ENCODE measurements at regions not wholly inside any gene's neighbourhood (a gene's known extent, or its start where the extent isn't known, plus 50 kb on each side); places are given as distances from the start of the nearest gene placed in this dataset.

GRCh38 chr21:22044431-22044830 lies 1046.2 kb downstream of the NCAM2 start:
- Histone ChIP-seq H4K20me1 (ENCODE audit: control insufficient read depth, insufficient read depth) (no peaks in the 10 kb centered on the region), H3K4me2 (ENCODE audit: control insufficient read depth, insufficient read depth) (no peak overlapping the region), H3K4me3 (no peak overlapping the region), H2AFZ (ENCODE audit: control insufficient read depth, low read depth, low read length) (no peak overlapping the region), H3K4me1 (ENCODE audit: control insufficient read depth, insufficient read depth, low read length) (no peaks in the 10 kb centered on the region), H3K27ac (ENCODE audit: control insufficient read depth, insufficient read depth) (no peak overlapping the region), H3K9ac (ENCODE audit: control insufficient read depth, insufficient read depth, low read length) (no peak overlapping the region), H3K36me3 (ENCODE audit: control insufficient read depth in 2 of 2, insufficient read depth in 2 of 2, low read length in 1 of 2) (no peaks in the 10 kb centered on the region), H3K79me2 (ENCODE audit: control insufficient read depth, insufficient read depth, low read length) (no peaks in the 10 kb centered on the region), H3K9me3 (replicated peaks; ENCODE audit: control insufficient read depth, insufficient read depth, low read length) (no peaks in the 10 kb centered on the region; the same call in 2 of the 3 replicates), H3K27me3 (replicated peaks in 1 of 2; ENCODE audit: control insufficient read depth in 2 of 2, insufficient read depth in 2 of 2, low read length in 1 of 2) (no peaks in the 10 kb centered on the region)
- no peak for FAIRE-seq
- ChIA-PET RAD21 (ENCODE audit: unreplicated experiment) (no interaction called here), POLR2A (no interaction called here), SMC1A (ENCODE audit: uncharacterized antibody, unreplicated experiment) (no interaction called here), CTCF (no interaction called here)
- 40% methylated on average over 2 of the region's 2 CpGs for WGBS (ENCODE audit: insufficient coverage, insufficient replicate concordance, low lambda C conversion rate, missing lambda C conversion rate)
- no peak for ATAC-seq
- DNase-seq (ENCODE audit: low read depth, low spot score), result no peak
- no peak for TF ChIP-seq ZNF274 (IDR thresholded peaks at IDR 0.05; ENCODE audit: insufficient read depth, insufficient read length)
- no peak for TF ChIP-seq RELA (IDR thresholded peaks at IDR 0.05; ENCODE audit: borderline replicate concordance, partially characterized antibody)
- no peak for TF ChIP-seq TCF3 (IDR thresholded peaks at IDR 0.05; ENCODE audit: borderline replicate concordance, insufficient read depth, low read depth, low read length)
- TF ChIP-seq HSF1 (IDR thresholded peaks at IDR 0.05; ENCODE audit: low read depth, low read length), result no peak
- no peak for TF ChIP-seq TAF1 (IDR thresholded peaks at IDR 0.05; ENCODE audit: borderline replicate concordance, low read depth, low read length)
- TF ChIP-seq USF2 (IDR thresholded peaks at IDR 0.05; ENCODE audit: borderline replicate concordance, low read depth, low read length), result no peak
- TF ChIP-seq SUZ12 (IDR thresholded peaks at IDR 0.05; ENCODE audit: unreplicated experiment), result no peak
- TF ChIP-seq STAT1 (conservative IDR thresholded peaks at IDR 0.05), result no peak
- TF ChIP-seq FOXM1 (IDR thresholded peaks at IDR 0.05; ENCODE audit: low read depth, low read length), result no peak
- intact Hi-C loops (cut with micrococcal nuclease; ENCODE audit: unreplicated experiment) (no loop called here), in situ Hi-C loops (cut with MboI) (no loop called here)
- BruUV-seq (replicated peaks), result no TSS peak
